Femur (tissue), 1 donor: ENCODE measurements at regions not wholly inside any gene's neighbourhood (a gene's known extent, or its start where the extent isn't known, plus 50 kb on each side); places are given as distances from the start of the nearest gene placed in this dataset.

Experiments
- DNase-seq: peaks from one replicate; pipeline ENCODE4 v3.0.0-alpha.2; 2017

DNA sequence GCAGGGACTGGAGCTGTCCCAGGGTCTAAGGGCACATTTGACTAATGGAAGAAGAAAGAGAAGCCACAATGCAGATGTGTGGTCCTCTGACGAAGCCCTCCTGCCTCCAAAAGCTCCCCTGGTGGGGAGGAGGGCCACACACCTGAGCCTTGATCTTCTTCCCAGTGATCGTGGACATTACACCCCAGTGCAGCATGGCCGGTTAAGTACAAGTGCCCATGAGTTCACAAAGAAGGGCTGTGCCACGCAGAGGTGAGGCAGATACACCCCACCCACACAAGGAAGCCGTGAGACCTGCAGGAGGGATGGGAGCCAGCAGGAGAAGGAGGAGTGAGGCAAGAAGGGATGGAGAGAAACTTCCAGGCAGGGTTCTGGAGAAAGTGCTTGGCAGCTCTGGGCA lies 199.0 kb upstream of the MVB12B start:
- no peak for DNase-seq

GRCh38 chr9:126128494-126129142 lies 198.0 kb upstream of the MVB12B start:
- no peak for DNase-seq

- no peak for DNase-seq
Measured at GRCh38 chr9:126131066-126132010, 195.3 kb upstream of the MVB12B start.

DNA sequence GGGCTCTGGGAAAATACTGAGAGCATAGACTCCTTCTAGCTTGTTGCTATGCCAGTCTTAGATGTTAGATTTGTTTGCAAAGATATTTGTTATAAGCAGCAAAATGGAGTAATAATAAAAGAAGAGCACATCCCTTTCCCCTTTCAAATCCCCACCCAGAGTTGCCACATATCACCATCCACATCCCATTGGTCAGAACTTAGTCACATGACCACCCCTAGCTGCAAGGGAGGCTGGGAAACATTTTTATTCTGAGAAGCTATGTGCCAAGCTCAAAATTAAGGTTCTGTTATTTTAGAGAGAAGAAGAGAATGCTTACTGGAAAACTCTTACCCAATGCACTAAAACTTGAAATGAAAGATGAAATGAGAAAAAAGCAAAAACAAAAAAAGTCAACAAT lies 193.9 kb upstream of the MVB12B start:
- DNase-seq: no peak

GRCh38 chr9:126144196-126144595 lies 182.4 kb upstream of the MVB12B start:
- DNase-seq: no peak

DNA sequence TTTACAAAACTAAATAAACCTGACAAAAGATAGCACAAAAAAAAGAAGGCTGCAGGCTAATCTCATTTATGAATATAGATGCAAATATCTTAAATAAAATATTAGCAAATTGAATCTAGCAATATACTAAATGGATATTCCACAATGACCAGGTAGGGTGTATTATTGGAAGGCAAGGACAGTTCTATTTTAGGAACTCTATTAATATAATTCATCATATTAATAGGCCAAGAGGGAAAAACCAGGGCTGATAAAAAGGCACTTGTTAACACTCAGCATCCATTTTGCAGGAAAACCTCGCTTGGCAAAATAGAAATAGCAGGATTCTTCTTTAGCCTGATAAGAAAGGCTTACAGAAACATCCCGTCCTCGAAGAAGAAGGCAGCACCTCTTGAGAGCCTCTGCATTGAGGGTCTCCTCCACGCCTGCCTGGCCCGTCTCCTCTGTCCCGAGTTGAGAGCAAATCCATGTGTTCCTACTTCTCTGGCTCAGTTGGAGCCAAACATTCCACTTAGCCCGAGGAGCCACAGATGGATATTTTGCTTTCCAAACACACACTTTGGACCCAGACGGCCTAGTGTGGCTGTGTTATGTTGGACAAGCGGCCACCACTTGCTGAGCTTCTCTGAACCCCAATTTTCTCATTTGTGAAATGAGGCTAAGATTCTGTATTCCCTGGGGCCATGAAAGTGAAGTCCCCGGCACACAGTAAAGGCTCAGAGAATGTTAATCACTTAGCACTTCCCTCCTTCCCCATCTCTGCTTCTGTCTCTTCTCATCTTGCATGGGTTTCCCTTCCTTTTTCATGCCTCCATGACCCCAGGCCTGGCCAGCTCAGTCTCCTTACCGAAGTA lies 181.8 kb upstream of the MVB12B start:
- DNase-seq: no peak

GRCh38 chr9:126145887-126146253 lies 180.8 kb upstream of the MVB12B start:
- no peak for DNase-seq

DNA sequence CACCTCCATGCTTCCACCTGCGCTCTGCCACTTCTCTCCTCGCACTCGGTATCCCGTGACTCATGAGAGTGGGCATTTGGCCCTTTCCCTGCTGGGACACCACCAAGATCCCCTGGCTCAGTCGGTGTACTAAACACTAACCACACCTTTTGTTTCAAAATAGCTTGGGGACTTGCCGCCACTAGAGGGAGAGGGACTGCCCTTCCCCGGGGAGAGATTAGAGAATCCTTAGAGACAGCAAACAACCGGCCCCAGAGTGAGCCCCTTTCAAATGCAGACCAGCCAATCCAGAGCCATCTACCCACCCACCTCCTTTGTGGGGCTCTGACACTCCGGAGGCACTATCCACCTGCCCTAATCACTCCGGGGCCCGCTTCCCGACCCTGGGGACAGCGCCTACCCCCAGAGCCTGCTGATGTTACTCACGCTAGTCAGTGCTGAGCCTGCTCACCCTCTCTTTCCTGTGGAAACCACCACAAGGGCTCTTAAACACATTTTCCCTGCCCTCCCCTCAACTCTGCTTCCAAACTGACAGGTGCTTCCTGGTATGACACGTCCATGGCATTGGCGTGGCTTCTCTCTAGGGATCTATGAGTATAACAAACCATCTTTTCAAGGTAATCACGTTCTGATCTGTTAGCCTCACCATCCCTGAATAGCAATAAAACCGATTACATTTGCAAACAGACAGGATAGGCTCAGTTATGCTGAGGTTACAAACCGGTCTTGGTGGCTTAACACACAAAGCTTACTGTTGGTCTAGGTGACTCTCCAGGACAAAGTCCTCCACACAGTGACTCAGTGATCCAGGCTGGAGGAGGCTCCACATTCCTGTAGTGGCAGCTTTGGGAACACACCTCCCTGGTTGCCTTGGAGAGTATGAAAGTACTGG lies 180.1 kb upstream of the MVB12B start:
- no peak for DNase-seq

DNA sequence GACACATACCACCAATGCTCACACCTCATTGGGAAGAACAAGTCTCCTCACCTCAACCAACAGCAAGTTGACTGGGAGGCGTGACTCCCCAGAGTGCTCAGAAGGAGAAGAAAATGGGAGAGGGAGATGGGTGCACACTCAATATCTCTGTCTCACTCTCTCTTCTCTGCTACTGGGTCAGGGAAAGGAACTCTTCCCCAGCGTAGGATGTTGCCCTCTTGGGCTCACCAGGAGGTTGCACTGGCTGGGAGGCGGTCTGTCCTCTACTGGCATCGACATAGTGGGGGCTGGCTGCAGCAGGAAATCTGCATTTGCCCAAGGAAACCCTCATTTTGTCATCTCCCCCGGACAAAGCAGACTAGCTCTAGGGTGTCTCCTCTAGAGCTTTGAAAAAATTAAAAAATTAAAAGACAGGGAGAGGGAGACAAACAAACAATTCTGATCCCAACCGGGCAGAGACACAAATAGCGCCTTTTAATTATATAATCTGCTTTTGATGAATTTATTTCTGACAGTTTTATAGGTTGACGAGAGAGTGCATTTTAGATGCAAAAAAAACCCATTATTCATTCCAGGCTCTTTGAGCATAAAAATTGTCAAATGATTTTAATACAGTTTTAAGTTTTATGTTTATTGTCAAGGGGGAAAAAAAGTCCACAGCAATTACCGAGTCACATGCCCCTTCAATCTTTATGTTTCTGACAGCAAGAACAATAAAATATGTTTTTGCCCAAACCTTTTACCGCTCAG lies 179.3 kb upstream of the MVB12B start:
- DNase-seq: no peak

DNA sequence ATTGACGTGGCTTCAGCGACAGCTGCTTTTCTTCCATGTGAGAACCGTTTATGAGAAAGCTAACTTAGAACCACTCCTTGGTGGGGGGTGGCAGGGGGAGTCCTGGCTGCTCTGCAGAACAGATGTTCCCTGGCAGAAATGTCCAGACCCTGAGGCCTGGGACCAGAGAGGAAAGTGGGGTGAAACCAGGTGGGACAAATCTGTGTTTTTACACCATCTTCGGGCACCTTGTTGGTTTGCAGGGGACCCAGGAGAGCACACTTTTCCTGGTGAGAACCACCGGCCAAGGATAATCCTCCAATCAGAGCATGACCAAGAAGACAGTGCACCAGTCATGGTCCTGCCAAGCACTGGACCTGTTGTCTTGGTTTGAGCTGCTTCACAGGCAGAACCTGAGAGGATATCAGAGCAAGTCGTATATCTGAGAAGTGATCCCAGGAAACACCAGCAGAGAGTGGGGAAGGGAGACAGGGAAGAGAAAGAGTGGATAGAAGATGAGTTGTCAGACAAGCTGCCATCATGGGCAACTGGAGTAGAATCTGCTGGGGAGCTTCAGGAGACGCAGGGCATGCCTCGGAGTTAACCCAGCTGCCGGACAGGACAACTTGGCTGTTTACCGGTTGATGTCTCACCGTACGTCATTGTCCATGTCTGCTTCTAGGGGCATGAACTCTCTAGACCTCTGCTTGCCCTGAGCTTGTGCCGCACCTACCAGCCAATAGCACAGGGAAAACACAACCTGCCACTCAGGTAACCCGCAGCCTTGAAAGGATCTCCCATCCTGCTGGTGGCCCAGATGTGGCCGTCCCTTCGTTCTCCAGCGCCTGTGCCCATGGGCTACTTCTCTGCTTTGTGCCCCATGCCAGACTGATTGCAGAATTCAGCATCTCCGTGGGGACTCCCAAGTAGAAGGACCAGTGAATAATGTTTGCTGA lies 178.4 kb upstream of the MVB12B start:
- no peak for DNase-seq

GRCh38 chr9:126148994-126149393 lies 177.6 kb upstream of the MVB12B start:
- DNase-seq: no peak

DNA sequence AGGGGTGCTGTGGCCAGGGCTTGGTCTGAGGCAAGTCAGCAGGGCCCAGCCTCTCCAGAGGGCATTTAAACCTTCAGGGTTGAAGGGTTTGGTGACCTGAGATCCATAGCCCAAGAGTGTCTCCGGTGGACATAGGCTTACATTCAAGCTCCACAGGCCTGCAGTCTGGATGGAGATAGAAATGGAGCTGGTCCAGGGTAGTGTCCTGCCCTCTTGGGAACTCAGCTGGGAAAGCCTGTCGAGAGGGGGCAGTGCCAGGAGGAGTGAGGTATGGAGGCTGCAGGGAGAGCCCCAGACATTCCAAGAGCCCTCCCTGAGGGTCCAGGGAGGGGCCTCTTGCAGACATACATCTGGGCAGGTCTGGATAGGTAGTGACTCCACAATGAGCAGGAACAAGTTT lies 177.0 kb upstream of the MVB12B start:
- no peak for DNase-seq

DNA sequence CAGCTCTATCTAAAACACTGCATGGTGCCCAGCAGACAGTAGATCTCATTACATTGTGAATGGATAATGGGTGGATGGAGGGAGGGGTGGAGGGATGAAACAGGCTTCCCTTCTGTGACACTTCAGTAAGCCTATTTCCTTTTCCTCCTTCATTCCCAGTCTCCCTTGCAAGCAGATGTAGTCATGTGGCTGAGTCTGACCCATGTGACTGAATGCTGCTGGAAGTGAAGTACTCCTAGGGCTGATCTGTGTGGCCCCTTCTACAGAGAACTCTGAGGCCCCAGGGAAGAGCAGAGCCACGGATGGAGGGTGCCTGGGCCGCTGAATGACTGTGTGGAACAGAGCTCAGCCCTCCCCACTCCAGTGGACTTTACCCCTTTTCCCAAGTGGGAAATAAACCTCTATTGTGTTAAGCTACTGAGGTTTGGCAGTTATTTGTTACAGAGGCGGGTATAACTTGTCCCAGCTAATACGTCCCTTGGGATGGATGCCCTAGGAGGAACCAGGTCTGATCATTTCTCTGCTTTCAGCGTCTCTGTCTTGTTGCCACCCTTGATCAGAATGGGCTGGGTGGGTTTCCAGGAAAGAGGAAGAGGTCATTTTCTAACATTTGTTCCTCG lies 176.1 kb upstream of the MVB12B start:
- DNase-seq: no peak

DNA sequence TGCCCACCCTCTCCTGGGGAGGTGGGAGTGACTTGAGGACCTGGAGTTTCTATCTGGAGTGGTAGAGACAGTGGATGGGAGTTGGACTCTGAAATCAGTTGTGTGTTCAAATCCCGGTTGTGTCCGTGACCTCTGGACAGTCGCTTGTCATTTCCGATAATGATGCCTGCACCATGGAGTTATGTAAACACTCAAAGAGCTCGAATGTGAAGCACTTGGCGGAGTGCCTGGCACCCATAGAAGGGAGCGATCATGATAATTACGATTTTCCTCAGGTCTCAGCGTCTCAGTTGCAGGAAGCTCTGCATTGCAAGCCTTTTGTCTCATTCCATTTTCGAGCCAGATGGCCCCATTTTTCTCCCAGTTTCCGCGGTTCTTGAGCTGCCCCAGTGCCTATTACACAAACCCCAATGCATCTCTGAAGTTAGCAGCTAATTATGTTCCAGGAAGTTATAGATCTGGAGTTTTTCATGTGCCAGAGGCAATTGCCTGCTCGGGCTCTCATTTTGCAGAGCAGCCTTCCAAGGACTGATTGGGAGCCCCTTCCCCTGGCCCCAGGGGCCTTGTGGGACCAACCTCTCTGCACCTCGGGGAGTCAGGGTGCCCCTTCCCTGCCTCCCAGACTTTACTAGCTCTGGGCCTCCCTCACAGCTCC lies 175.5 kb upstream of the MVB12B start:
- no peak for DNase-seq

DNA sequence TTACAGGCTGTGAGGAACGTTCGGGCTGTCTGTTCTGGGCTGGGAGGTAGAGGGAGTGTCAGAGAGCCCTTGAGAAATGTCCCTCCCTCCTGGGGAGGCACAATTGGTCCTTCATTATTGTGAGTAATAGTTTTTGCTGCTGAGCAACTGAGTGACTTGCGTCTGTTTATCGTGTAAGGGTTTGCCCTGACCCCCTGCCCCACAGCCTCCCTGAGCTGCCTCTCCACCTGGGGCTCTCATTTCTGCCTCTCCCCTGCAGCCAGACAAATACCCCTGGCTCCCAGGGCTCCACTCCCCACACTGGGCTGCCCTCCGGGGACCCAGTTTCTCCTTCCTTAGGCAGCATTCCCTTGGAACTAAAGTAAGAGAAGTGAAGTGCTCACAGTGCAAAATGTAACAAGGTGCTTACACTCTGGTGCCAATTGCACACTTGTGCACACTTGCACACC lies 174.9 kb upstream of the MVB12B start:
- DNase-seq: no peak

DNA sequence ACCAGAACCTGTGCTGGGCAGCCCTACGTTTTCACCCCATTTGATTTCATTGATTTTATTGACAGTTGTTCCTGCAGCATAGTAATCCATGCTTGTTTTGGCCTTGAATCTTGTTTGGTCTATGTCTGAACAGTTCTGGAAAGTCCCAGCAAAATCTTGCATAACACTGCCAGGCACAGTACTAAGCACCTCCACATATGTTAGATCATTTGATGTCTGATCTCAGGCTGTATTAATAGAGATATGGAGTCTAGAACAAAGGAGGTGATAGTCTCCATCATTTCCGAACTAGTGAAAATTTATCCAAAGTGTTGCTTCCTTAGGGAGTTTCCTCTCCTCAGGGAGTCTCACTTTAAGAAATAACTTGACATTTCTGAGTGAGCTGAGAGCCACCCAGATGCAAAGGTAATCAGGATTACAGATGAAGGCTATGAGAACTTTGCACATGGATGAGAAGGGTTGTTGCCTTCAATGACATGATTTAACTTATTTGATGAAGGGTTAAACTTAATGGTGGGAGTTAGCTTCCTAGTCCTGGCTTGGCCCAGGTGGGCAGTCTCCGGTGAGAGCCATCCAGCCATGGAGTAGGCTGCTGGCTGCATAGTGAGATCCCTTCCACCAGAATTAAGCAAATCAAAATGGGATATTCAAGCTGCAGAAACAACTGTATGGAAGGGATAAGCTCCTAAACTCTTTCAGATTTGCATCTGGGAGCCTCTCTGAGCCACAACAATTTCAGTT lies 173.8 kb upstream of the MVB12B start:
- DNase-seq: no peak

- DNase-seq: no peak
Measured at GRCh38 chr9:126153382-126153781, 173.2 kb upstream of the MVB12B start.

GRCh38 chr9:126154182-126154827 lies 172.3 kb upstream of the MVB12B start:
- no peak for DNase-seq
